ENCODE measurements at regions not wholly inside any gene's neighbourhood (a gene's known extent, or its start where the extent isn't known, plus 50 kb on each side); places are given as distances from the start of the nearest gene placed in this dataset.

GRCh38 chr2:104664672-104665071 is 189.2 kb upstream of the POU3F3 start:
- Histone ChIP-seq H3K36me3 (ENCODE audit: insufficient read depth, insufficient read length, low read length) (no peaks in the 10 kb centered on the region), H3K27me3 (ENCODE audit: insufficient read depth, insufficient read length) (peaks cover 8% of the 10 kb centered on the region), H3K9me3 (ENCODE audit: insufficient read depth, low read length) (no peaks in the 10 kb centered on the region), H3K4me3 (ENCODE audit: insufficient read length, low read depth) (no peak overlapping the region), H3K4me1 (ENCODE audit: insufficient read depth, insufficient read length) (no peaks in the 10 kb centered on the region), H3K9ac (ENCODE audit: insufficient read length, low read depth) (no peak overlapping the region)
- no peak for DNase-seq (ENCODE audit: low read depth, low spot score)
- TF ChIP-seq YY1 (IDR thresholded peaks at IDR 0.05; ENCODE audit: insufficient read depth, insufficient read length) (no peak), SUZ12 (IDR thresholded peaks at IDR 0.05; ENCODE audit: extremely low read depth, insufficient read depth, insufficient read length) (no peak), ZNF274 (IDR thresholded peaks at IDR 0.05; ENCODE audit: low read depth, low read length) (no peak)

- Histone ChIP-seq H3K4me1 (ENCODE audit: insufficient read depth, insufficient read length) (no peaks in the 10 kb centered on the region), H3K9me3 (ENCODE audit: insufficient read depth, low read length) (no peaks in the 10 kb centered on the region), H3K9ac (ENCODE audit: insufficient read length, low read depth) (no peak overlapping the region), H3K4me3 (ENCODE audit: insufficient read length, low read depth) (no peak overlapping the region), H3K36me3 (ENCODE audit: insufficient read depth, insufficient read length, low read length) (no peaks in the 10 kb centered on the region), H3K27me3 (ENCODE audit: insufficient read depth, insufficient read length) (no peaks in the 10 kb centered on the region)
- DNase-seq (ENCODE audit: low read depth, low spot score): no peak
- TF ChIP-seq ZNF274 (IDR thresholded peaks at IDR 0.05; ENCODE audit: low read depth, low read length) (no peak), SUZ12 (IDR thresholded peaks at IDR 0.05; ENCODE audit: extremely low read depth, insufficient read depth, insufficient read length) (no peak), YY1 (IDR thresholded peaks at IDR 0.05; ENCODE audit: insufficient read depth, insufficient read length) (no peak)
Observed at GRCh38 chr2:104668631-104669030, 185.3 kb upstream of the POU3F3 start.

- H3K9ac ChIP-seq (ENCODE audit: insufficient read length, low read depth): no peak overlapping the region
- no peak overlapping the region for H3K4me3 ChIP-seq (ENCODE audit: insufficient read length, low read depth)
- H3K9me3 ChIP-seq (ENCODE audit: insufficient read depth, low read length): no peaks in the 10 kb centered on the region
- no peaks in the 10 kb centered on the region for H3K27me3 ChIP-seq (ENCODE audit: insufficient read depth, insufficient read length)
- DNase-seq (ENCODE audit: low read depth, low spot score): no peak
- no peak for TF ChIP-seq YY1 (IDR thresholded peaks at IDR 0.05; ENCODE audit: insufficient read depth, insufficient read length)
- no peak for TF ChIP-seq ZNF274 (IDR thresholded peaks at IDR 0.05; ENCODE audit: low read depth, low read length)
- TF ChIP-seq SUZ12 (IDR thresholded peaks at IDR 0.05; ENCODE audit: extremely low read depth, insufficient read depth, insufficient read length): no peak
- H3K36me3 ChIP-seq (ENCODE audit: insufficient read depth, insufficient read length, low read length): no peaks in the 10 kb centered on the region
- no peaks in the 10 kb centered on the region for H3K4me1 ChIP-seq (ENCODE audit: insufficient read depth, insufficient read length)
Observed at GRCh38 chr2:104673225-104673624, 180.7 kb upstream of the POU3F3 start.

GRCh38 chr2:104678181-104678580 is 175.7 kb upstream of the POU3F3 start:
- no peaks in the 10 kb centered on the region for H3K4me1 ChIP-seq (ENCODE audit: insufficient read depth, insufficient read length)
- no peak for DNase-seq (ENCODE audit: low read depth, low spot score)
- TF ChIP-seq YY1 (IDR thresholded peaks at IDR 0.05; ENCODE audit: insufficient read depth, insufficient read length) (no peak), ZNF274 (IDR thresholded peaks at IDR 0.05; ENCODE audit: low read depth, low read length) (no peak), SUZ12 (IDR thresholded peaks at IDR 0.05; ENCODE audit: extremely low read depth, insufficient read depth, insufficient read length) (no peak)

GRCh38 chr2:104685591-104685990 is 168.3 kb upstream of the POU3F3 start:
- no peaks in the 10 kb centered on the region for H3K4me1 ChIP-seq (ENCODE audit: insufficient read depth, insufficient read length)
- no peaks in the 10 kb centered on the region for H3K36me3 ChIP-seq (ENCODE audit: insufficient read depth, insufficient read length, low read length)
- H3K4me3 ChIP-seq (ENCODE audit: insufficient read length, low read depth): no peak overlapping the region
- H3K9ac ChIP-seq (ENCODE audit: insufficient read length, low read depth): no peak overlapping the region
- H3K27me3 ChIP-seq (ENCODE audit: insufficient read depth, insufficient read length): no peaks in the 10 kb centered on the region
- no peak for DNase-seq (ENCODE audit: low read depth, low spot score)
- H3K9me3 ChIP-seq (ENCODE audit: insufficient read depth, low read length): no peaks in the 10 kb centered on the region
- TF ChIP-seq YY1 (IDR thresholded peaks at IDR 0.05; ENCODE audit: insufficient read depth, insufficient read length) (no peak), SUZ12 (IDR thresholded peaks at IDR 0.05; ENCODE audit: extremely low read depth, insufficient read depth, insufficient read length) (no peak)

More at GRCh38 chr2:104678181-104678580, 175.7 kb upstream of the POU3F3 start:
- no peak overlapping the region for H3K9ac ChIP-seq (ENCODE audit: insufficient read length, low read depth)
- no peaks in the 10 kb centered on the region for H3K36me3 ChIP-seq (ENCODE audit: insufficient read depth, insufficient read length, low read length)
- no peaks in the 10 kb centered on the region for H3K27me3 ChIP-seq (ENCODE audit: insufficient read depth, insufficient read length)
- no peaks in the 10 kb centered on the region for H3K9me3 ChIP-seq (ENCODE audit: insufficient read depth, low read length)
- H3K4me3 ChIP-seq (ENCODE audit: insufficient read length, low read depth): no peak overlapping the region

GRCh38 chr2:104687147-104687546 is 166.8 kb upstream of the POU3F3 start:
- no peak overlapping the region for H3K9ac ChIP-seq (ENCODE audit: insufficient read length, low read depth)
- H3K36me3 ChIP-seq (ENCODE audit: insufficient read depth, insufficient read length, low read length): no peaks in the 10 kb centered on the region
- DNase-seq (ENCODE audit: low read depth, low spot score): no peak
- no peaks in the 10 kb centered on the region for H3K4me1 ChIP-seq (ENCODE audit: insufficient read depth, insufficient read length)
- H3K4me3 ChIP-seq (ENCODE audit: insufficient read length, low read depth): no peak overlapping the region
- H3K27me3 ChIP-seq (ENCODE audit: insufficient read depth, insufficient read length): no peaks in the 10 kb centered on the region
- TF ChIP-seq ZNF274 (IDR thresholded peaks at IDR 0.05; ENCODE audit: low read depth, low read length) (no peak), YY1 (IDR thresholded peaks at IDR 0.05; ENCODE audit: insufficient read depth, insufficient read length) (no peak), SUZ12 (IDR thresholded peaks at IDR 0.05; ENCODE audit: extremely low read depth, insufficient read depth, insufficient read length) (no peak)
- H3K9me3 ChIP-seq (ENCODE audit: insufficient read depth, low read length): no peaks in the 10 kb centered on the region

GRCh38 chr2:104690255-104690984 is 163.5 kb upstream of the POU3F3 start:
- Histone ChIP-seq H3K4me1 (ENCODE audit: insufficient read depth, insufficient read length) (no peaks in the 10 kb centered on the region), H3K27me3 (ENCODE audit: insufficient read depth, insufficient read length) (no peaks in the 10 kb centered on the region), H3K36me3 (ENCODE audit: insufficient read depth, insufficient read length, low read length) (no peaks in the 10 kb centered on the region), H3K4me3 (ENCODE audit: insufficient read length, low read depth) (no peak overlapping the region), H3K9ac (ENCODE audit: insufficient read length, low read depth) (no peak overlapping the region), H3K9me3 (ENCODE audit: insufficient read depth, low read length) (no peaks in the 10 kb centered on the region)
- no peak for DNase-seq (ENCODE audit: low read depth, low spot score)
- TF ChIP-seq SUZ12 (IDR thresholded peaks at IDR 0.05; ENCODE audit: extremely low read depth, insufficient read depth, insufficient read length) (no peak), ZNF274 (IDR thresholded peaks at IDR 0.05; ENCODE audit: low read depth, low read length) (no peak), YY1 (IDR thresholded peaks at IDR 0.05; ENCODE audit: insufficient read depth, insufficient read length) (no peak)
